Kidney tubule cell (primary cell): ENCODE measurements at regions not wholly inside any gene's neighbourhood (a gene's known extent, or its start where the extent isn't known, plus 50 kb on each side); places are given as distances from the start of the nearest gene placed in this dataset.

Experiments used
- DNase-seq: peaks from one replicate; pipeline ENCODE4 v3.0.0-alpha.2; 2018; ENCODE audit warnings: low spot score

DNA sequence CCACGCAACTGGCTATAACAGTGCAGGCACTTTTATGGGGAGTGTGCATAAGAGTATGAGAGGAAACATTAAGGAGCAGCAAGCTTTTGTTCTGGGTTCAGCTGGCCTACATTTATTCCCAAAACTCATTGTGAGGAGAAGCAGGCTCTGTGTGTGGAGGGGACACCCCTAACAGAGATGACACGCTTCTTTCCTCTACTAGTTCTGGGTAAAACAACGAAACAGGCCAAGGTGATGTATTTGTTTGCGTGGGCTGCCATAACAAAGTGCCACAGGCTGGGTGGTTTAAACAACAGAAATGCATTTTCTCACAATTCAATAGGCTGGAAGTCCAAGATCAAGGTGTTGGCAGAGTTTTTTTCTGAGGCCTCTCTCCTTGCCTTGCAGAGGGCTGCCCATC lies 488.6 kb downstream of the MID1IP1 start:
- no peak for DNase-seq

DNA sequence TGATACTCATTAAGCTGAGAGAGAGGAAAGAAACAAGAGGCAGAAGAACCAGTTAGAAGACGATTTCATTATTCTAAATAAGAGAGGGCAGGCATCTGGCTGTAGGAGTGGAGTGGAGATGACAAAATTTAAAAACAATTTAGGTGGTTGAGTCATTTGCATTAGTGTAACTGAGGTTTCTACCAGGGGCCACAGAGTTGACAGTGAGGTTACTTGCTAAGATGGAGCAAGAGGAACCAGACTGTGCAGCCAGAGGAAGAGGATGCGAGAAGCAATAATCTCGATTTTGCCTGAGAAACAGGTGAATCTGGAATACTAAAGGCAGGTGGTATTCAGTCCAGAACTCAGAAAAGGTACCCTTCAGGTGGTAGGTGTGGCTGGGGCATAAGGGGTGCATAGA lies 491.9 kb downstream of the MID1IP1 start:
- no peak for DNase-seq

DNA sequence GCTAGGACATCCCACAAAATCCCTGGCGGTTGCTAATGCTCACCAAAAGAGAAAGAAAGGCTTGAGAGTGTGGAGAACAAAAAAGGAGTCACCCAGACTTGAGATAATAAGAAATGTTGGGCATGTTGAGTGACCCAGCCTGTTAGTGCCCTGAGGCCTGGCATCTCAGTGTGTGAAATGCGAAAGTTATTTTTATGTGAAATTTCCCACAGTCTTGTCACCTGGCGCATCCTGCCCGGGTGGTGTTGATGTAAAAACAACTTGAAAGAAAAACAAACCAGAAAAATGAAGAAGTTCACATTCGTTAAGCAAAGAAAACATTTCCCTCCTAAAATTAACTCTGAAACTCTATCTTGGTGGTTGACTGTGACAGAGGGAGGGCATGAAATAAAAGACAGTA lies 495.2 kb downstream of the MID1IP1 start:
- DNase-seq: no peak

DNA sequence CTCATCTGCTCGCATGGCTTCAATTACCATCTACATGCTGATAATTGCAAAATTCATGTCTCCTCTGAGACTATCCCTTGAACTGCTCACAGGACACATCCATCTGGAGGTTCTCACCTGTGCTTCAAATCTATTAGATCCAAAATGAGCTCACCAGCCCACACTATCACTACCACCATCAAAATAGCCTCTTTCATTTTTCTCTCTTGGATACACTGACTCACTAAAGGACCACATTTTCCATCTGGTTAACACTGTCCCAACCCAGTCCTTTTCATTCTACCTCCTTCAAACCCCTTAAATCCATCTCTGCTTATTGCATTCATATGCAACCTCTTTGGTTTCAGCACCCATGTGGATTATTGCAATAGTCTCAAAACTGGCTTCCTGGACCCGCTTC lies 497.6 kb downstream of the MID1IP1 start:
- DNase-seq: no peak

DNA sequence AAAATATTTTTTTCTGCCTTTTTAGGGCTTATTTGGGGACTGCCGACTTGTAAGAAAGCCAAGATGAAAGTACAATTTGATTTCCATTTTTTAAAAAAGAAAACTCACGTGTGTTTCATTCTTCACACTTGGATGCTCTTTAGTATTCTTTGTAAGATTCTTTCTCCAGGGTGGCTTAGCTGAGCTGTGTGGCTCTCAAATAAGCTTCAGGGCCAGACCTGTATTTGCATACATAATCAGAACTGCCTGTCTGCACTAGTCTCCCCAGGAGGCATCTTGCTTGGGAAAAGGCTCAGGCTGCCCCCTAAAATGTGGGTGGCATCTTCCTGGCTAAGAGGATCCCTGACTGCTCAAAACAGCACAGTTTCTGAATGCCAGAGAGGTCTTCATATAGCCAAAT lies 498.4 kb downstream of the MID1IP1 start:
- no peak for DNase-seq

DNA sequence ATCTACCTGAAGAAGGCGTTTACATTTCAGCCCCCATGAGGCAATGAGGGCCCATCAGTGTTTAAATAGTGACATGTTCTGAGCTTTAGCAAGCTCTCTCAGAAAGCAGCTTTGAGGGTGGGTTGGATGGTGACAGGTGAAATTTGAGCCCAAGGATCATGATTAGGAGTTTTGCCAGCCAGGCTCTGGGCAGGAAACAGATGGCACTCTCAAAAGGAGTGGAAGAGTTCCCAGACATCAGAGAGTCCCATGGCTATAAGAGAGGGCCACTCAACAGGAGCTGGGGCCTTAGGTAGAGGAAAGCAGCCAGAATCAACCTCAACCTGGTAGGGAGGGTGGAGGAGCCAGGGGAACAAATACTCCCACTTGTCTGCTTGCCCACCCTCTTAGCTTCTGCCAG lies 499.8 kb downstream of the MID1IP1 start:
- DNase-seq: no peak

DNA sequence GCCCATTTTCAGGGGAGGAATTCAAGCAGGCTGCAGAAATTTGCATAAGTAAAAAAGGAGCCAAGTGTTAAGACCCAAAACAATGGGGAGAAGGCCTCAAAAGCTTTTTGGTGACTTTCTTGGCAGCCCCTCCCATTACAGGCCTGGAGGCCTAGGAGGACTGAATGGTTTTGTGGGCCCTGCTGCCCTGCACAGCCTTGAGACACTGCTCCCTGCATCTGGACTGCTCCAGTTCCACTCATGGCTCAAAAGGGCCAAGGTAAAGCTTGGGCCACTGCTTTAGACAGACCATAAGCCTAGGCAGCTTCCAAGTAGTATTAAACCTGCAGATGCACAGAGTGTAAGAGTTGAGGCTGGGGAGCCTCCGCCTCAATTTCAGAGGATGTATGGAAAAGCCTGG lies 501.6 kb downstream of the MID1IP1 start:
- DNase-seq: no peak

DNA sequence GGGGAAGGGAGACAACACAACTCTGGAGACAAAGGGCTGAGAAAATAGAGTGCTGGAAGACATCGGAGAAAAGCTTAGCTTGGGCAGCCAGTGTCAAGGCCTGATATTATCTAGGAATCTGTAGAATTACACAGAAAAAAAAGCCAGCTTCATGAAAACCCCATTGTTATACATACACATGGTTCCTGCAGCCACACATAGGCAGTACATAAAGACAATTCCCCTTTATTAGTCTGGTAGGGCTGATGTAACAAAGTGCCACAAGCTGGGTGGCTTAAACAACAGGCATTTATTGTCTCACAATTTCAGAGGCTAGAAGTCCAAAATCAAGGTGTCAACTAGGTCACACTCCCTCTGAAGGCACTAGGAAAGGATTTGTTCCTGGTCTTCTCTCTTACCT lies 503.5 kb downstream of the MID1IP1 start:
- no peak for DNase-seq

DNA sequence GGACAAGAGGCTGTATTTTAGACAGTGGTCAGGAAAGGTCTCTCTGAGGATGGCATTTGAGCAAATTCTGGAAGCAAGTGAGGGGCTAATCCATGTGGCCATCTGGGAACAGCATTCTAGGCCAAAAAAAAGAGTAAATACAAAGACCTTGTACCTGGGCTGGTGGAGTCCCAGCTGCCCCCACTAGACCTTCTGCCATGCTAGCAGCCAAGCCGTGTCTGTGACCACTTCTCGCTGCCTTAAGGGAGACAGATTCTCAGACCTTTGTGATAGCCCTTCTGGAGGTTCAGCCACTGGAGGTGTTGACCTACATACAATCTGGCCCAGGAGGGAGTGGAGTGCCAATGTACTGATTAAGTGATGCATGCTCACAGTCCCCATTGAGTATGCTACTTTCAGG lies 506.2 kb downstream of the MID1IP1 start:
- DNase-seq: no peak

DNA sequence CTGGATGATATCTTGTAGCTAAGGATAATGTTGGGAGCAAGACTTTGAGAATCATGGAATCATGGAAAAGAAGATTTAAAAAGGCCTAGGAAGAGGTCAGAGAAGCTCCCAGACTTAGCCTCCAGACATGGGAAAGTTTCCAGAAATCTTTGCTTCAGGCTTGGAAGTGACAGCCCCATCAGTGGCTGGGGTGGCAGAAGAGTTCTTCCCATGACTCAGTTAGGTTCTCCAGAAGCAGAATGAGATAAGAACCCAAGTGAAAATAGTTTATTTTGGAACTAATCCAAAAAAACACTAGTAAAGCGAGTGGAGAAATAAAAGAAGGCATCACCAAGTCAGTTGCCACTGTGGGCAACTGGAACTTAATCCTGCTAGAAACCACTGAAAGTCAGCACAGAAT lies 506.9 kb downstream of the MID1IP1 start:
- DNase-seq: peak; percentile 8

DNA sequence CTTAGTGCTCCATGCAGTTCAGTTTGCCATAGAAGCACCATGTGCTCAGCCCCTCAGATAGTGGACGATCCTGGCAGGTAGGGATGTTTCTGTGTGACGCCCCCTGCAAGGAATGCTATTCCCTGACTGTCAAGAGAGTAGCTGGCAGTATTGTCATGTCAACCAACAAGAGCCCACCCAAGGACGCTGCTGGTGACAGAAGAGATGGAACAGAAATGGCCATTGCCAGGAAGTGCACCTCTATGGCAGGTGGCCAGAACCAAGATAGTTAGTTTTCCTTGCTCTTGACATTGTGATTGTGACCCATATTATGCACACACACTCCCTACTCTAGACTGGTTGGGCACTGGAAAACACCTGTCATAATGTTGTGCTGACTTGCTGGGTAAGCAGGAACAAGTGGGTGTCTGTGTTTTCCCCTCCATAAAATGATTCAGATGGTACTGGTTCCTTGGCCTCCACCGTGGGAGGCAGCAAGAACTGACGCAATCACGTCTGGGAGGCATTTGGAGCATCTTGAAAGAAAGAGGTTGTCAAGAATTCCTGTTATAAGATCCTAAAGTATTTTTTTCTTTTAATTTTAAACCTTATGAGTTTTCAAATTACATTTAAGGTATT lies 507.9 kb downstream of the MID1IP1 start:
- DNase-seq: peak; percentile 69

DNA sequence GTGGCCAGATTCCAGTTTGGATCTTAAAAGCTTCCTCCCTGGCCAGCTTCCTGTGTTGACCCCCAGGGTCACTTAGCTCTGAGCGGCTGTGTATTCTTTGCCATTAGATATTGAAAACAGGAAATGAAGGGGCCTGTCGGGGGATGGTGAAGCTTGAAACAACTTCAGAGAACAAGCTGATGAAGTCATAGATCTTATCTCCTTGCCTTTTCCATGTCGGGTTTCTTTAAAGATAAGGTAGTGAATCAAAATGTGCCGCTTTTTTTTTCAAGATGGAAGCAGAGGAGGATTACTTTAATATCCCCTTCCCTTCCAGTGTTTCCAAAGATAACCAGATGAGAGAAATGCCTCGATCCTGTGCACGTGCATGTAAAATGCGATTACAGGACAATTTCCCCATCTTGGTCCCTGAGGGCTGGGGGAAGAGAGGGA lies 508.5 kb downstream of the MID1IP1 start:
- DNase-seq: peak; percentile 9

DNA sequence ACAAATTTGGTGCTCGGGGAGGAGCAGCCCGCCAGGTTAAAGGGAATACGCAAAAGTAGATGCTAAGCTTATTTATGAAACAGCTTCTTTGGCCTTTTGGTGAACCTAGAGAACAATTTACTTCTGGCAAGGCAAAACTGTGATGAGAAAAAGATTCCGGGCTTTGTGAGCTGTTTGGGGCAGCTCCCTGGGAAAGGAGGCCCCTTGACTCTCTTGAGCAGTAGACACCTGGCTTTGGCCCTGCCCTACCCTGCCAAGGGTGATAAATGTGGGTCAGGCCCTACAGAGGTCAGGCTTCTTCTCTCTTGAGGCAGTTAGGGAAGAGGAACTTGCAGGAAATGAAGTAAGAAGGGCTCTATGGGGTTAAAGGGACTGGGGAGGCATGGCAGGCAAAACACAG lies 509.6 kb downstream of the MID1IP1 start:
- DNase-seq: no peak

DNA sequence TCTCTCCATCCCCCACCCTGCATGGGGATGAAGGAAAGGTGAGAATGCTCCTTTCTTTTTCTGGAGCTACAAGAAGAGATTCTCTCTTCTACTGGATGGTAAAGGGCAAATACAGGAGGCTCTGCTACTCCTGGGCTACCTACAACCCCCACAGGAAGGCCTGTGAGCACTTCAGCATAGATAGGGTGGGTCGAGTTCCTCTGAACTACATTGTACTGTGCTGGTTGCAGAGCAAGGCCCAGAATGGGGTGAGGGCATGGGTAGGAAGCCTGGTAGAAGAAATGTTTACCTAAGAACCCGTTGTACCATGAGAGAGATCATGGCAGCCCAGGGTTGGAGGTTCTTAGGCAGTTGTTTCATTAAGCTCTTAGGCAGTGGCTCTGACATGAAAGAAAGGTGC lies 510.4 kb downstream of the MID1IP1 start:
- no peak for DNase-seq

DNA sequence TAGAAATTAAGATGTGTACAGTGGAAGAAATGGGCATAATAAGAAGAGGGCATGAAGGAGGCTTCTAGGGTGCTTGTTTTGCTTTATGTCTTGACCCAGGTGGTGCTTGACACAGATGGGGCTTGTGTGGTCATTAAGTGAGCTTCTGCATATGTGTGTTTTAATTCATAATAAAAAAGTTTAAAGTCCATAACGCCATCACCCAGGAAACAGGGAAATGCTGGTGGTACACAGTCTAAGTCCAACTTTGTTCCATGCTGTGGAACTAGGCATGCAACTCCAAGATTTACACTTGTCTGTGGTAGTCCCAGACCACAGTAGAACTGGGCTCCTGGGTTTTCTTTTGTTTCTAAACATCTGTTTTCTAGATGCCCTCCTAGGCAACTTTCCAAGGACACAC lies 511.9 kb downstream of the MID1IP1 start:
- DNase-seq: no peak

DNA sequence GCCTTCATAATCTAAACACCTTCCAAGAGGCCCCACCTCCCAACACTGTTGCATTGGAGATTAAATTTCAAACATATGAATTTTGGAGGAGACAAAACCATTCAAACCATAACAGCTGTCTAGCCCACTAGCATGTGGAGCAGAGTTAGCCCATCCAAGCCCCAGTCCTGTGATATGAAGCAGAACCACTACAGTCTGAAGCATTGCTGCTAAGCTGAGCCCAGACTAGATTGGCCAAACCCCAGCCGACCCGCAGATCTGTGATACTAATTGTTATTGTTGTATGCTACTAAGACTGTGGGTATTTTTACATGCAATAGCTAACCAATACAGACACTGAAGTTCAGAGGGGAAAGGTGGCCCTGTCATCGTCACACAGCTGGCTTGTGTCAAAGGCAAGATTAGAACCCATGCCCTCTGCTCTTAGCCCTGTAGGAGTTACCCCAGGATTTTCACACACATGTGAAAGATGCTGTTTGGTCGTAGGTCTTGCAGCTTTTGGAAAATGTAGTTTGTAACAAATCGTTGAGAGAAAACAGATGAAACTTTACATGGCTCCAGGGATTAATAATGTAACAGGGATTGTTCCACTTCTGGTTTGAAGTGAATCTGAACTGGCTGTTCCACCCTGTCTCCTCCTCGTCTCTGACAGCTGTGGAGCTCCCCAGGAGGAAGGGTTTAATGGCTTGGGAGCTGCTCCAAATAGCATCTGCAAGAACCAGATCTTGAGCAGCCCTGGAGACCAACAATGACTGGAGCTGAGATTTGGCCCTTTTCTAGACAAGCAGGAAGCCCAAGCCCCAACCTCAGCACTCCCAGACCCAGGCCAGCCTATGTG lies 517.5 kb downstream of the MID1IP1 start:
- no peak for DNase-seq

DNA sequence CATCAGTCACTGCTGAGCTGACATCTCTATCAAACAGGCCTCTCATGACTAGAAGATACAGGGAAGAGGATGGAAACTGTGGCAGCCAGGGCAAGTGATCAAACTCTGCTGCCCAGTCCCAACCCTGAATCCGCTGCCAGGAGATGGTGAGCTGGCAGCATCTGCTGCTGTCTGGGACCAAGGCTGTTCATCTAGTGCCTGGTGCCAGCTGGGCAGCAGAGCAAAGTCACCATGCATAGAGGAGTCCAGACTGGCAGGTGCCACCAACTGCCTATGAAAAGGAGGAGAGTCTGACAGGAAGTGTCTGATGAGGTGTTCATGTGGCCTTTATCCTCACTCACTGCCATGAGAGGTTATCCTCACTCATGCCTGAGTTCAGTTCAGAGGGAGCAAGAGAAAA lies 518.9 kb downstream of the MID1IP1 start:
- DNase-seq: no peak

DNA sequence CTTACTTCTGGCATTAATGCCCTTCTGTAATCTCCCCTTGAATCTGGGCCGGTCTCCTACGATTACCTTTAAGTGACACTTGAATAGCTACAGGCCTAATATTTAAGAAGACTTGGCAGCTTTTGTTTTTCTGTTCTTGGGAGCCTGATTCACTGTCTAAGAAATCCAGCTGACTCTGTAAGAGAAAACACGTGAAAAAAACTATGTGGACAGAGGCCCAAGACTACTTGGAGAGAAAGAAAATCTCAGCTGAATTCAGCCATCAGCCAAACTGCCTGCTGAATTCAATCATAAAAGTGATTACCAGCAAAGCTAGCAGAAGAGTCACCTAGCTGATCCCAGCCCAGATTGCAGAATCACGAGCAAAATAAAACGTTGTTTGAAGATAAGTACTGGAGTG lies 521.2 kb downstream of the MID1IP1 start:
- no peak for DNase-seq

DNA sequence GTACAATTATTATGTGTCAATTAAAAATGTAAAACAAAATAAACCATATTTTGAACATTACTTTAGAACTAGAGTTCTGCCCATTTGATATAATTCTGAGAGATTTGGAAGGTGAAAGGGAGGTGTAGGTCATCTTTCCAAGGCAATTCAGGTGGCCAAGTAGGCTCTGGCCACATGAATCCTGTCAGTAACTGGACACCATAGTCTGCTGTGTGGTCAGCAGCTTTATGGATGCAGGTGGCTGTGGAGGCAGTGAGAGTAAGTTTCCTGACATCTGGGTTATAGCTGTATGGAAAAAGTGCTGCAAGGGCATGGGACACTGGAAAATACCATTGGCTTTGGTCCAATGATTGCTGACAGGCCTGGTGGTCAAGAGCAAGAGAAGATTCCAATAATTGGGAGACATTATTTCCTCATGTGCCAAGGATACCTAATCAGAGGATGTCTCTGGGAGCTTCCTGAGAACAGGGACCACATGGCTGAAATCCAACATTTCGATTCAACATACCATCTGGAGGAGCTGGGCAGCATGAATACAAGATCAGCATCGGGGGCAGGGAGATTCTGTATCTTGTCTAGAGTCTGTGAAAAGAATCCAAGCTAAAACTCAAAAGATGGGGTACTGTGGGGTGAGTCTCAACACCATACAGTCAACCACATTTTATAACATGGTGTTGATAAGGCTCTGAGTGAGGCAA lies 523.1 kb downstream of the MID1IP1 start:
- no peak for DNase-seq

DNA sequence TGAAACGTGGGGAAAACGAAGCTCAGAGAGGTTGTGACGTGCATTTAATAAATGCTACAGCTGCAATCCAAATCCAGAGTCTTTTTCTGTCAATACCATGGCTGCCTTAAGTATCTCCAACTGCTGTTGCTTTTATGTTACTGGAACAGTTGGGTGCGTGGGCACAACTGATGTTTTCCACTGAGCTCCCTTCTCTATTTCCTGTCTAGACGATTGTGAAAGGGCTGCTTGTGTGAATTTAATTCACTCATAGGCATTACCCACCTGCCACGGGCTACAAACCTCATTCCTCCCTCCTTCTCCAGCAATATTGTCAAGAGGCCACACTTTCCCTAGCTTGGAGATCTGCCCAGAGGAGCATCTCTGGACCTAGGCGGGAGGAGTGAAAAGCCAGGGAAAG lies 526.0 kb downstream of the MID1IP1 start:
- DNase-seq: no peak

DNA sequence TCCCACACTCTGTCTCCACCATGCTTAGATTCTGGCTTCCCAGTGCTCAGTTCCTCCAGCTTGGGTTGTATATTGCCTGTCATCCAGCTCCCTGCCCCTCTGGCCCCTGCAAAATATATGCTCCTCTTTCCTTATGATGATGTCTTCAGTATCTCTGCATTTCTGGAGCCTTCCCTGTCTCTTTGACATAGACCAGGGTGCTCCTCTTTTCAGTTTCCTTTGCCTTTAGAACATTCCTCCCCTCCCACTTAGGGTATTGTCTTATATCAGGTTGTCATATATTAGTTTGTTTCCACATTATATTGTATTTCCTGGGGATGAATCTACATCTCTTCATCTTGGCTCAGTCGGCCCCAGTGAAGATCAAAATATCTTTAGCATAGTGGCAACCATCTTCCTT lies 526.4 kb downstream of the MID1IP1 start:
- no peak for DNase-seq

DNA sequence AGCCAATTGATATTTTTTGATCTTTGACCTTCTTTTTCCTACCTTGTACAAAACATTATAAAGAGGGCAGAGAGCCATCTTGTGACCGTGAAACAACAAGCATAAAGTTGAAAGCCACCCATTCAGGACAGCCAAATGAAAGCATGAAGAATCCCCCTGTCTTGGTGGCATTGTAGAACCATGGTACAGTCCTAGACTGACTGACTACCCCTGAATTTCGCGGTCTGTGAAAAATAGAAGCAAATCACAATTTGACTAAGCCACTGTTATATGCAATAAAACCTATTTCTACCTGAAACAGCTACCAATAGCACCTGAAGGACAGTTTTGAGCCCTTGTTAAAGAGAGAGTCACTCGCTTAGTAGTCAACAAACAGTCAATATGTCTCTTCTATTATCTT lies 527.4 kb downstream of the MID1IP1 start:
- no peak for DNase-seq

DNA sequence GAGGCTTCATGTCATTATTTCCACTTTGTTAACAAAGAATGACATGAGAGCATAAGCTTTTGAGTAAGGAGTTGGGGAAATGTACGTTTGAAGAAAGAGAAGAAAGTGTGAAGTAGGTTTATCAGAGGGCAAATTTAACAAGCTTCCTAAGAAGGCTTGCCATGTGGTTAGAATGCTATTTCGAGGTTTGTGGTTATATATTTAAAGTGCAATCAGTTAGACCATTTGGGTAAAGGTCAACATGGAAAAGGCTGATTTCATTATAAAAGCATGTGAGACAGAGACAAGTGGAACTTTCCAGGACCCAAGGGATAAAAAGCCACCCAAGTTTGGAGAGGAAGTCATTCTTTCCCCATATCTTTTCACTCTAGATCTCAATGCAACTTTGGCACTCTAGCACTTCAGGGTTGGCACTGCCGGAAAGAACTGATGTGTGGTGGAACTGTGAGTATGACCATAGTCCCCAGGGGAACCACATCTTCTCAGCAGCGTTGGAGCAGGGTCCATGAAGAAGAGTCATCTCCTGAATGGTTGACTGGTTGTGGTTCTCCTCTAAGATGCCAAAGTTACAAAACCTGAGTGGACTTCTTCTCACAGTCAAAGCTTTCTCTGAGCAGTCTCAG lies 529.9 kb downstream of the MID1IP1 start:
- peak; percentile 37 for DNase-seq
